IMR-90 (cell line): ENCODE measurements at regions not wholly inside any gene's neighbourhood (a gene's known extent, or its start where the extent isn't known, plus 50 kb on each side); places are given as distances from the start of the nearest gene placed in this dataset.
A peak's percentile ranks its signal among the peaks of the same experiment; 100 is the strongest.

Experiments used
- ATAC-seq: fragments of 200-7000 bp; cut with Tn5 transposase; 2 replicates; pipeline ENCODE4 v1.9.1; 2020; ENCODE audit warnings: low read depth, mild to moderate bottlenecking, moderate library complexity
- BruUV-seq: library from RNA; stranded (reverse); fragments of 400-500 nt; replicated peaks from 2 replicates; lab custom pipeline; 2021; lab: Mats Ljungman, UMichigan
- CTCF ChIA-PET: fragments of 300-600 bp; formaldehyde crosslinking; extraction: SDS; loops from one replicate; lab custom pipeline; 2021; ENCODE audit warnings: antibody characterized with exemption; lab: Yijun Ruan, JAX
- POLR2A ChIA-PET: fragments of 300-600 bp; sonication (Branson Sonifier 250); formaldehyde crosslinking; loops from one replicate; lab custom pipeline; 2022; ENCODE audit warnings: antibody characterized with exemption; ENCODE audit not compliant: unreplicated experiment; lab: Charles Lee
- DNase-seq: peaks from one replicate; pipeline ENCODE4 v3.0.0; 2013
- H2AFZ ChIP-seq: replicated peaks from 2 replicates; pipeline ENCODE3; 2013; ENCODE audit warnings: low read length, mild to moderate bottlenecking; ENCODE audit not compliant: poor library complexity
- H2AK5ac ChIP-seq: 2 replicates; pipeline ENCODE4 v1.6.1; 2013; ENCODE audit warnings: low read depth, low read length, inconsistent platforms
- H2AK9ac ChIP-seq: replicated peaks from 2 replicates; pipeline ENCODE3; 2013; ENCODE audit warnings: mild to moderate bottlenecking, low read depth, low read length, moderate library complexity; ENCODE audit not compliant: poor library complexity
- H2BK120ac ChIP-seq: 2 replicates; pipeline ENCODE4 v1.6.1; 2013; ENCODE audit warnings: low read depth, low read length, inconsistent platforms
- H2BK15ac ChIP-seq: 3 replicates; pipeline ENCODE4 v1.6.1; 2013; ENCODE audit warnings: low read depth, low read length, inconsistent platforms
- H2BK20ac ChIP-seq: 2 replicates; pipeline ENCODE4 v1.6.1; 2013; ENCODE audit warnings: low read depth, mild to moderate bottlenecking, inconsistent platforms, low read length, moderate library complexity
- H2BK5ac ChIP-seq: 2 replicates; pipeline ENCODE4 v1.6.1; 2013; ENCODE audit warnings: mild to moderate bottlenecking, low read depth, low read length, inconsistent platforms; ENCODE audit not compliant: poor library complexity, severe bottlenecking
- H3K14ac ChIP-seq: replicated peaks from 2 replicates; pipeline ENCODE4 v1.6.1; 2013; ENCODE audit warnings: low read depth, low read length, inconsistent platforms
- H3K18ac ChIP-seq: 2 replicates; pipeline ENCODE4 v1.6.1; 2013; ENCODE audit warnings: low read depth, low read length, control low read depth
- H3K23ac ChIP-seq: 2 replicates; pipeline ENCODE4 v1.6.1; 2013; ENCODE audit warnings: low read depth, low read length, inconsistent platforms
- H3K27ac ChIP-seq: 2 replicates; pipeline ENCODE4 v1.5.1; 2013; ENCODE audit warnings: mild to moderate bottlenecking, control low read depth, low read length; ENCODE audit not compliant: insufficient read depth
- H3K27me3 ChIP-seq: 2 replicates; pipeline ENCODE4 v1.6.1; 2013; ENCODE audit warnings: low read length; ENCODE audit not compliant: control insufficient read depth, insufficient read depth
- H3K36me3 ChIP-seq: 2 replicates; pipeline ENCODE4 v1.6.1; 2013; ENCODE audit warnings: low read length, mixed read lengths; ENCODE audit not compliant: control insufficient read depth, insufficient read depth
- H3K4ac ChIP-seq: 2 replicates; pipeline ENCODE4 v1.6.1; 2013; ENCODE audit warnings: low read depth, low read length, inconsistent platforms
- H3K4me1 ChIP-seq: 2 replicates; pipeline ENCODE4 v1.6.1; 2013; ENCODE audit warnings: low read length, mixed read lengths; ENCODE audit not compliant: control insufficient read depth, insufficient read depth
- H3K4me2 ChIP-seq: 2 replicates; pipeline ENCODE4 v1.6.1; 2013; ENCODE audit warnings: low read depth, mild to moderate bottlenecking, control low read depth, low read length, moderate library complexity
- H3K4me3 ChIP-seq: 2 replicates; pipeline ENCODE4 v1.5.1; 2013; ENCODE audit warnings: low read depth, mild to moderate bottlenecking, control low read depth, low read length, moderate library complexity; ENCODE audit not compliant: insufficient read depth
- H3K56ac ChIP-seq: 2 replicates; pipeline ENCODE4 v1.6.1; 2013; ENCODE audit warnings: low read length, inconsistent platforms; ENCODE audit not compliant: insufficient read depth; ENCODE audit errors: extremely low read depth
- H3K79me1 ChIP-seq, 2 experiments: 2 replicates each; pipeline ENCODE4 v1.6.1; 2013; ENCODE audit warnings: low read length in 2 of 2, inconsistent platforms in 1 of 2, low read depth in 1 of 2
- H3K9ac ChIP-seq: 2 replicates; pipeline ENCODE4 v1.6.1; 2013; ENCODE audit warnings: low read depth, low read length, control low read depth
- H3K9me1 ChIP-seq: 2 replicates; pipeline ENCODE4 v1.6.1; 2013; ENCODE audit warnings: low read length, inconsistent platforms; ENCODE audit not compliant: insufficient read depth
- H3K9me3 ChIP-seq: 2 replicates; pipeline ENCODE4 v1.6.1; 2013; ENCODE audit warnings: low read length; ENCODE audit not compliant: control insufficient read depth, insufficient read depth
- H4K20me1 ChIP-seq: 2 replicates; pipeline ENCODE4 v1.6.1; 2013; ENCODE audit warnings: low read length, inconsistent platforms; ENCODE audit not compliant: insufficient read depth
- H4K5ac ChIP-seq: 2 replicates; pipeline ENCODE4 v1.6.1; 2013; ENCODE audit warnings: mild to moderate bottlenecking, low read depth, low read length, control low read depth
- H4K8ac ChIP-seq, 2 experiments: 2 replicates each; pipeline ENCODE4 v1.6.1; 2013; ENCODE audit warnings: low read depth in 2 of 2, low read length in 2 of 2, control low read depth in 1 of 2, inconsistent platforms in 1 of 2
- H4K91ac ChIP-seq: 2 replicates; pipeline ENCODE4 v1.6.1; 2013; ENCODE audit warnings: low read depth, low read length, inconsistent platforms; ENCODE audit not compliant: insufficient read depth
- CEBPB ChIP-seq: IDR thresholded peaks from 2 replicates; pipeline ENCODE4 v1.6.1; 2012; ENCODE audit warnings: low read depth, low read length, improper control_type of control experiment
- RFX5 ChIP-seq: IDR thresholded peaks from 2 replicates; pipeline ENCODE4 v1.8.0; 2012; ENCODE audit warnings: low read depth, mild to moderate bottlenecking, low read length, moderate library complexity
- SMC3 ChIP-seq: fragments of 150-350 bp; IDR thresholded peaks from 2 replicates; pipeline ENCODE4 v1.6.1; 2016; ENCODE audit warnings: low read depth, mild to moderate bottlenecking, antibody characterized with exemption, low read length, moderate library complexity
- WGBS, 2 experiments: methylation state at CpG; one replicate each; pipeline versions ENCODE4 v1.1.5 to v1.1.7; 2013; ENCODE audit warnings: missing lambda C conversion rate in 2 of 2; ENCODE audit not compliant: insufficient read length in 1 of 2; ENCODE audit errors: extremely low coverage in 2 of 2; 5-methylcytosine and 5-hydroxymethylcytosine counted together
- dilution Hi-C: fragments of 300-500 bp; cut with HindIII; formaldehyde crosslinking; loops from one replicate; pipeline ENCODE4 v1.14.3; 2018; ENCODE audit warnings: low sequenced_read_pairs; ENCODE audit not compliant: unreplicated experiment
- in situ Hi-C: fragments of 300-500 bp; cut with MboI; formaldehyde crosslinking; loops from 3 replicates; pipeline ENCODE4 v1.14.3; 2019; ENCODE audit warnings: low sequenced_read_pairs, inconsistent platforms, mixed read lengths
- intact Hi-C: fragments of 100-400 bp; cut with micrococcal nuclease; formaldehyde crosslinking; loops from 2 replicates; pipeline ENCODE4 v1.10.0; 2022

DNA sequence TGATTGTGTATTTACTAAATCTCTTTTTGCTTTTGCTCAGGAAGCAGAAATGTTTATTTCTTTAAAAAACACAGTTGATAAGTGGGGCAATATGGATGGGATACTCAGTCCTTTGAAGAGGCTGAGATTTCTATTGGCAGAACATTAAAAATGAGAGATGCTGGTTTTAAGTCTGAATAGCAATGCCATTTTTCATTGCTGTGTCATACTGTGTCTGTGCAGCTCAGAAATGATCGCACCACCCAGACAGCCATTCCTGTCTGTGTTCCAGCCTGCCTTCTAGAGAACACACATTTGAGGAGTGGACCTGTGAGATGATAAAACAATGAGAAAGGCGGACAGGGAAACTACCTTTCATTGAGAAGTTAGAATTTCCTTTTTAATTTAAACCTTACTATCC, 231.2 kb upstream of the USP24 start:
- 0 out of 4 replicates have a peak overlapping the region, but pooled peaks of 1 of the 2 experiments have one; percentile 81 for H4K8ac ChIP-seq
- intact Hi-C loops = no loop called here
- peak; percentile 7; the same call in 1 of the 2 replicates for ATAC-seq

More for the DNA sequence above, 231.2 kb upstream of the USP24 start:
- DNase-seq = peak; percentile 54
- peaks cover 22% of the 10 kb centered on the region for H3K4me1 ChIP-seq
- no peak overlapping the region for H3K23ac ChIP-seq
- H3K14ac ChIP-seq = no peak overlapping the region
- peak overlapping the region; percentile 18; the same call in 1 of the 2 replicates for H4K5ac ChIP-seq
- H3K9me3 ChIP-seq = peaks cover 3% of the 10 kb centered on the region; the same call in 1 of the 2 replicates
- ChIA-PET CTCF (interaction anchor here (1.4 kb wide), 1 partner anchor 32 kb away, joined by 5 read pairs; no protein-coding TSS in a partner anchor), POLR2A (no interaction called here)
- H3K9me1 ChIP-seq = peaks cover 19% of the 10 kb centered on the region
- peak overlapping the region; percentile 91 for H3K18ac ChIP-seq
- H2AK5ac ChIP-seq = peak overlapping the region; percentile 30; the same call in 1 of the 2 replicates
- peak overlapping the region; percentile 95; the same call in 1 of the 2 replicates for H3K4ac ChIP-seq
- H3K27ac ChIP-seq = no peak overlapping the region
- H2BK120ac ChIP-seq = peak overlapping the region; percentile 97
- H3K4me2 ChIP-seq = no peak overlapping the region
- dilution Hi-C loops = no loop called here
- WGBS, 2 experiments = no CpG with 5 or more reads among the region's 2 CpGs
- H2BK20ac ChIP-seq = peak overlapping the region; percentile 83; the same call in 1 of the 2 replicates
- peak overlapping the region; percentile 4 for H2BK5ac ChIP-seq
- H2AK9ac ChIP-seq = no peak overlapping the region
- 0 out of 2 replicates have a peak overlapping the region, but pooled peaks have one; percentile 5 for H3K56ac ChIP-seq
- no peak overlapping the region for H3K9ac ChIP-seq
- H2BK15ac ChIP-seq = peak overlapping the region; percentile 2; the same call in 1 of the 3 replicates
- in situ Hi-C loops = no loop called here
- TF ChIP-seq RFX5 (no peak), CEBPB (peak; percentile 29; the same call in 1 of the 2 replicates), SMC3 (no peak)
- H2AFZ ChIP-seq = no peak overlapping the region
- H3K36me3 ChIP-seq = no peaks in the 10 kb centered on the region
- no peaks in the 10 kb centered on the region for H3K27me3 ChIP-seq
- no peak overlapping the region for H4K91ac ChIP-seq
- BruUV-seq = no TSS peak
- no peak overlapping the region for H3K4me3 ChIP-seq
- 0 out of 4 replicates have a peak, but pooled peaks cover 0 to 3% of the 10 kb centered on the region in 2 experiments for H3K79me1 ChIP-seq
- no peaks in the 10 kb centered on the region for H4K20me1 ChIP-seq
